Testis (tissue), 2 donors: ENCODE measurements at regions not wholly inside any gene's neighbourhood (a gene's known extent, or its start where the extent isn't known, plus 50 kb on each side); places are given as distances from the start of the nearest gene placed in this dataset.

Source experiments
- DNase-seq: peaks from one replicate; pipeline ENCODE4 v3.0.0-alpha.2; 2019
- H3K27ac ChIP-seq, 2 donors: fragments of 200-600 bp; sonication (generic); one replicate each; pipeline ENCODE4 v1.5.1; 2019
- H3K27me3 ChIP-seq: fragments of 200-600 bp; sonication (generic); one replicate; pipeline ENCODE4 v1.5.1; 2019
- H3K36me3 ChIP-seq: fragments of 200-600 bp; sonication (generic); one replicate; pipeline ENCODE4 v1.5.1; 2017; ENCODE audit warnings: low read depth; ENCODE audit errors: missing control alignments
- H3K4me1 ChIP-seq: fragments of 200-600 bp; sonication (generic); one replicate; pipeline ENCODE4 v1.5.1; 2019
- H3K4me3 ChIP-seq, 2 donors: fragments of 200-600 bp; sonication (generic); one replicate each; pipeline ENCODE4 v1.5.1; 2017 to 2019
- H3K9me3 ChIP-seq: fragments of 200-600 bp; sonication (generic); one replicate; pipeline ENCODE4 v1.5.1; 2017
- POLR2A ChIP-seq: fragments of 450-650 bp; IDR thresholded peaks from one replicate; pipeline ENCODE4 v1.6.1; 2017; ENCODE audit warnings: antibody characterized with exemption, mild to moderate bottlenecking, moderate library complexity
- WGBS, 2 donors: methylation state at CpG; one replicate each; pipeline ENCODE4 v1.1.5; 2018; 5-methylcytosine and 5-hydroxymethylcytosine counted together
- intact Hi-C: fragments of 100-400 bp; cut with DNase I; formaldehyde crosslinking; loops from one replicate; pipeline ENCODE4 v1.15.1; 2023; ENCODE audit warnings: low total_unique reads
- TF ChIP-seq, protein P1 (sequence below), 3 experiments: fragments of 450-650 bp in 2 of 3; fragments of 200-600 bp in 1 of 3; sonication (generic) in 1 of 3; IDR thresholded peaks; one replicate each; pipeline ENCODE4 v1.5.1; 2016 to 2019; ENCODE audit warnings: antibody characterized with exemption in 3 of 3, mild to moderate bottlenecking in 2 of 3, moderate library complexity in 1 of 3

DNA sequence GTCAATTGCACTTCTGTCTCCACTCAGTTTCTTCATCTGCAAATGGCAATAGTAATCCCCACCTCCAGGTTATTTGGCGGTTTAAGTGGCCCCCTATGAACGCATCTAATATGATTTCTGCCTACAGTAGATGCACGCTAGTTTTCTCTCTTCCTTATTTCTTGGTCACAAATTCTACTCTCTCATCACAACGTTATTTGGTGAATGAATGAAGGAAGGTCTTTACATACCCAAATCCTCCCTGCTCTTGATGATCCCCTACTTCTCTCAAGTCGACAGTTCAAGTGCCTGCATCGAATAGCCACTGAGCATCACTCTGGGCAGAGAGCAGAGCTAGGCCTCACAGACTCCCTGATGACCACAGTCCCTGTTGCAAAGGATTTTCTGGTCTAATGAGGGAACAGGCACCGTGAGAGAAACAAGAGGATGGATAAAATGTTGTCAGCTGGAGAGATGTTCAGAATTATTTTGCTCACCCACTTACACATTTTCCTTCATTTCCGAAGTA lies 181.2 kb upstream of the SMAD3 start:
- WGBS, 2 donors: 84 to 89% methylated on average over 8 of the region's 8 CpGs
- TF ChIP-seq, protein P1, sequence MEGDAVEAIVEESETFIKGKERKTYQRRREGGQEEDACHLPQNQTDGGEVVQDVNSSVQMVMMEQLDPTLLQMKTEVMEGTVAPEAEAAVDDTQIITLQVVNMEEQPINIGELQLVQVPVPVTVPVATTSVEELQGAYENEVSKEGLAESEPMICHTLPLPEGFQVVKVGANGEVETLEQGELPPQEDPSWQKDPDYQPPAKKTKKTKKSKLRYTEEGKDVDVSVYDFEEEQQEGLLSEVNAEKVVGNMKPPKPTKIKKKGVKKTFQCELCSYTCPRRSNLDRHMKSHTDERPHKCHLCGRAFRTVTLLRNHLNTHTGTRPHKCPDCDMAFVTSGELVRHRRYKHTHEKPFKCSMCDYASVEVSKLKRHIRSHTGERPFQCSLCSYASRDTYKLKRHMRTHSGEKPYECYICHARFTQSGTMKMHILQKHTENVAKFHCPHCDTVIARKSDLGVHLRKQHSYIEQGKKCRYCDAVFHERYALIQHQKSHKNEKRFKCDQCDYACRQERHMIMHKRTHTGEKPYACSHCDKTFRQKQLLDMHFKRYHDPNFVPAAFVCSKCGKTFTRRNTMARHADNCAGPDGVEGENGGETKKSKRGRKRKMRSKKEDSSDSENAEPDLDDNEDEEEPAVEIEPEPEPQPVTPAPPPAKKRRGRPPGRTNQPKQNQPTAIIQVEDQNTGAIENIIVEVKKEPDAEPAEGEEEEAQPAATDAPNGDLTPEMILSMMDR (IDR thresholded peaks at IDR 0.05): no peak
- no peak for TF ChIP-seq POLR2A
- no peaks in the 10 kb centered on the region for H3K27me3 ChIP-seq
- H3K36me3 ChIP-seq: no peaks in the 10 kb centered on the region
- H3K4me1 ChIP-seq: peaks cover 11% of the 10 kb centered on the region
- no peaks in the 10 kb centered on the region for H3K9me3 ChIP-seq
- intact Hi-C loops: no loop called here
- no peak for DNase-seq
- H3K27ac ChIP-seq: no peak overlapping the region
- no peak overlapping the region for H3K4me3 ChIP-seq

GRCh38 chr15:66884661-66885237 lies 180.7 kb upstream of the SMAD3 start:
- no peaks in the 10 kb centered on the region for H3K36me3 ChIP-seq
- 89 to 95% methylated on average over 8 of the region's 8 CpGs for WGBS, 2 donors
- H3K4me1 ChIP-seq: peaks cover 11% of the 10 kb centered on the region
- H3K4me3 ChIP-seq: no peak overlapping the region
- intact Hi-C loops: no loop called here
- no peaks in the 10 kb centered on the region for H3K27me3 ChIP-seq
- no peak overlapping the region for H3K27ac ChIP-seq
- TF ChIP-seq, protein P1 (IDR thresholded peaks at IDR 0.05): no peak
- no peak for TF ChIP-seq POLR2A
- no peaks in the 10 kb centered on the region for H3K9me3 ChIP-seq
- DNase-seq: peak; percentile 8

- intact Hi-C loops: no loop called here
- Histone ChIP-seq H3K27ac (no peak overlapping the region), H3K27me3 (no peaks in the 10 kb centered on the region), H3K36me3 (no peaks in the 10 kb centered on the region), H3K4me3 (no peak overlapping the region), H3K9me3 (no peaks in the 10 kb centered on the region), H3K4me1 (peaks cover 11% of the 10 kb centered on the region)
- DNase-seq: no peak
- 92 to 95% methylated on average over 5 of the region's 5 CpGs for WGBS, 2 donors
- TF ChIP-seq, protein P1 (IDR thresholded peaks at IDR 0.05): no peak
- TF ChIP-seq POLR2A: no peak
Observed at GRCh38 chr15:66885281-66885915, 180.0 kb upstream of the SMAD3 start.

DNA sequence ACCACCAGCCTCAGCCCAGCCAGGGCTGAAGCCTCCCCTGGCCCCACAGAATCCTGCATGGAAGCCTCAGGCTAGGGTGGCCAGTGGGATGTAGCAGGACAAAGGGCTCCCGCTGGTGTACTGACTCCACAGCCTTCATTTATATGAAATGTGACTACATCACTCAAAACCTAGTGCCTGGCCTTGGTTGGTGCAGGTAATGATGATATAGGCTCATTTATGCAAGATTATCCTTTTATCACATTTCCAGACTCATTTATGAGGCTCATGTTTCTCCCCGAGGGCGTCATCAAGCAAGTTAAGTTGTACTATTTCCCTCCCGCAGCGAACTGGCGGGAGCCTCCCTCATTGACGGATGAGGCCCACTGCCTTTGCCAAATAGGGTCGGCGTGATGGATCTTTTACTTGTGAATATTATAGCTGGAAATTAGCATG lies 179.1 kb upstream of the SMAD3 start:
- peak; percentile 1 for DNase-seq
- no peaks in the 10 kb centered on the region for H3K36me3 ChIP-seq
- no peaks in the 10 kb centered on the region for H3K27me3 ChIP-seq
- TF ChIP-seq, protein P1 (IDR thresholded peaks at IDR 0.05): no peak
- no peak for TF ChIP-seq POLR2A
- H3K9me3 ChIP-seq: no peaks in the 10 kb centered on the region
- no peak overlapping the region for H3K27ac ChIP-seq
- intact Hi-C loops: no loop called here
- H3K4me3 ChIP-seq: no peak overlapping the region
- 94 to 95% methylated on average over 9 of the region's 9 CpGs for WGBS, 2 donors
- peaks cover 11% of the 10 kb centered on the region for H3K4me1 ChIP-seq
